Astrocyte of the spinal cord (primary cell): ENCODE measurements at regions not wholly inside any gene's neighbourhood (a gene's known extent, or its start where the extent isn't known, plus 50 kb on each side); places are given as distances from the start of the nearest gene placed in this dataset.

ENCODE experiments used
- DNase-seq: peaks from one replicate; pipeline ENCODE4 v3.0.0; 2011; ENCODE audit warnings: low read depth, low spot score
- H3K4me3 ChIP-seq: 2 replicates; pipeline ENCODE4 v1.5.1; 2011; ENCODE audit warnings: low read depth, mild to moderate bottlenecking, low read length, moderate library complexity
- in situ Hi-C: cut with HindIII; loops from 2 replicates; pipeline ENCODE4 v1.10.0; 2017; ENCODE audit warnings: low sequenced_read_pairs
- TF ChIP-seq, protein P1 (sequence below): IDR thresholded peaks from 2 replicates; pipeline ENCODE4 v1.5.1; 2012; ENCODE audit warnings: low read depth, mild to moderate bottlenecking, low read length, inconsistent platforms

DNA sequence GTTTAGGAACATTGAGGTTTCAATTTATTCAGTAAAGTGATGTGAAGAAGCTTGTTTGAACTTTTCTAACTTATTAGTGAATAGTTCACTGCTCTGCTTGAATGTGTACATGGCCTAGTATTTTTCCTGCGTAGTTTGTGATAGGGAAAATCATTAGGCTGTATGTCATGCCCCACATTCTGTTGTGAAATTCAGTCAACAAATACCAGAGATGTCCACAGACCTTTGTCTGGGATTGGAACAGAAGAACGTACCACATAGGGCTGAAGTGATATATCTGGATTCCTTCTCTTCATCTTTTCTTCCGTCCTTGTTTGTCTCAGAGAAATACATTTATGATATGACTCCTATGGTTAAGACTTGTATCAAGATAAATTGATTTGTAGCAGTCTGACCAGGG, 88.8 kb upstream of the PLS3 start:
- H3K4me3 ChIP-seq: no peak overlapping the region
- no peak for DNase-seq
- in situ Hi-C loops: no loop called here
- TF ChIP-seq, protein P1, sequence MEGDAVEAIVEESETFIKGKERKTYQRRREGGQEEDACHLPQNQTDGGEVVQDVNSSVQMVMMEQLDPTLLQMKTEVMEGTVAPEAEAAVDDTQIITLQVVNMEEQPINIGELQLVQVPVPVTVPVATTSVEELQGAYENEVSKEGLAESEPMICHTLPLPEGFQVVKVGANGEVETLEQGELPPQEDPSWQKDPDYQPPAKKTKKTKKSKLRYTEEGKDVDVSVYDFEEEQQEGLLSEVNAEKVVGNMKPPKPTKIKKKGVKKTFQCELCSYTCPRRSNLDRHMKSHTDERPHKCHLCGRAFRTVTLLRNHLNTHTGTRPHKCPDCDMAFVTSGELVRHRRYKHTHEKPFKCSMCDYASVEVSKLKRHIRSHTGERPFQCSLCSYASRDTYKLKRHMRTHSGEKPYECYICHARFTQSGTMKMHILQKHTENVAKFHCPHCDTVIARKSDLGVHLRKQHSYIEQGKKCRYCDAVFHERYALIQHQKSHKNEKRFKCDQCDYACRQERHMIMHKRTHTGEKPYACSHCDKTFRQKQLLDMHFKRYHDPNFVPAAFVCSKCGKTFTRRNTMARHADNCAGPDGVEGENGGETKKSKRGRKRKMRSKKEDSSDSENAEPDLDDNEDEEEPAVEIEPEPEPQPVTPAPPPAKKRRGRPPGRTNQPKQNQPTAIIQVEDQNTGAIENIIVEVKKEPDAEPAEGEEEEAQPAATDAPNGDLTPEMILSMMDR: no peak

DNA sequence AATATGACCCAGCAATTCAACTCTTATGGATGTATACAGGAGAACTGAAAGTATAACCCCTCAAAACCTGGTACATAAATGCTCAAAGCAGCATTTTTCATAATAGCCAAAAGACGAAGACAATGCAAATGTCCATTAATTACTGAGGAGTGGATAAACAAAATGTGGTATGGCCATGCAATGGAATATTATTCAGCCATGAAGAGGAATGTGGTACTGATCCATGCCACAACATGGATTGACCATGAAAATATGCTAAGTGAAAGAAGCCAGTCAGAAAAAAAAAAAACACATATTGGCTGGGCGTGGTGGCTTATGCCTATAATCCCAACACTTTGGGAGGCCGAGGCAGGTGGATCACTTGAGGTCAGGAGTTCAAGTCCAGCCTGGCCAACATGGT, 74.5 kb upstream of the PLS3 start:
- TF ChIP-seq, protein P1: no peak
- no peak overlapping the region for H3K4me3 ChIP-seq
- in situ Hi-C loops: no loop called here
- no peak for DNase-seq

DNA sequence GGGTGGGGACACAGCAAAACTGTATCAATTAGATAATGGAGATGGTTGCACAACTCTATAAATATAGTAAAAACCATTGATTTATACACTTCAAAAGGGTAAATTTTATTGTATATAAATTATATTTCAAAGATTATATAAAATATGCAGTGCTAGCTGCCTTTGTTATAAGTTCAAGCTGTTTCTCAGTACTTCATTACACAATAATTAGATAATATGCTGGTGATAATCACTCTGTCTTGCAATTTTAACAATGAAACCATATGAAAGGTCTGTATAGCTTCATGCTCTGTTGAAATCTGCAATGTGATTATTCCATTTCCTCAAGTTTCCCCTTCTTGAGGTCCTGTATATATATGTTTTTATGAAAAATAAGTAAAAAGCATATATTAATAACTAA, 73.4 kb upstream of the PLS3 start:
- TF ChIP-seq, protein P1: no peak
- in situ Hi-C loops: no loop called here
- no peak overlapping the region for H3K4me3 ChIP-seq
- DNase-seq: no peak

DNA sequence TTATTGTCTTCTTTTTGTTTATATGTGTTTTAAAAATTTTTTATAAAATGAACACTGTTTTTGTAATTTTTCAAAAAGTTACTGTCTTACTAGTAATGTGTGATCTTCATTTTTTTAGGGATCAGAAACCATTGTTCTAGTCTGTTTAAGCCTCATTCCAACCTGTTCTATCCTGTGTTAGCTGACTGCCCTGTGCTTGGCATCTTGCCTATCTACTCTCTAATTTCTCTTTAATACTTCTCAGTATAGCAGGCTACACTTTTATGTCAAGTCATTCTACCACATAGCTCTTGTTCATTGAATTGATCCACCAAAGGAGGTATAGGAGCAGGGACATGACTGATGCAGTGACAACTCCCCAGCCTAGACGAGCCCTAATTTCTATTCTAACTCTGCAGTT, 70.2 kb upstream of the PLS3 start:
- H3K4me3 ChIP-seq: no peak overlapping the region
- TF ChIP-seq, protein P1: no peak
- no peak for DNase-seq
- in situ Hi-C loops: no loop called here

DNA sequence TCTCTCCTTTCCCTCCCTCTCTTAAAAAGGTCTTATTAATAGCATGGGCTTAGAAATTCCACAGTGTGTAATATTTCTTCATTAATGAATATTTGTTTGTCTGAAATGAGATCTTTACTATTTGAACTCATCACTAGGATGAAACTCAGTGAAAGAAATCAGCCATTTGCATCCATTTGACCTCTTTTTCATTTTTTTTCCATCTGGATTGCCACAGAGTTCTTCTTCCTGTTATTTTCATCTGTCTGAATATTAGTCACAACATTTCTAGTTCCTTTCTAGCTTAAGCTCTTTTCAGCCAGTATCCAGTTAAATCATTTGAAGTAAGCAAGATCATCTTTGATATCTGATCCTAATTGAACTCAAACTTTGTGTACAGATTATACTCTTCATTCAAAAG, 69.2 kb upstream of the PLS3 start:
- in situ Hi-C loops: no loop called here
- TF ChIP-seq, protein P1: no peak
- DNase-seq: no peak
- H3K4me3 ChIP-seq: no peak overlapping the region

DNA sequence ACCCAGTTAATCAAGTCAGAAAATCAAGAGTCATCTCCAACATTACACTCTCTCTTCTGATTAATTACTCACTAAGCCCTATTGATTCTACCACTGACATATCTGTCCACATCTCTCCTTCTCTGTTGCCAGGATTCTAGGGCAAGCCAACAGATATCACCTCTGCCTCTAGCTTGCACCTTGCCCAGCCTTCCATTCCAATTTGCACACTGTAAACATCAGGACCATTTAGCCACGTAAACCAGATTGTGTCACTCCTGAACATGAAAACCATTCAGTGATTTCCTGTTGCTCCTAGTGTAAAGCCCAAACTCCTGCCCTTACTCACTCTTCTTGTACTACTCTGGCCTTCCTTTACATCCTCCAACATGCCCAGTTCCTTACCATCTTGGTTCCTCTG, 68.0 kb upstream of the PLS3 start:
- in situ Hi-C loops: no loop called here
- no peak for DNase-seq
- TF ChIP-seq, protein P1: no peak
- no peak overlapping the region for H3K4me3 ChIP-seq

DNA sequence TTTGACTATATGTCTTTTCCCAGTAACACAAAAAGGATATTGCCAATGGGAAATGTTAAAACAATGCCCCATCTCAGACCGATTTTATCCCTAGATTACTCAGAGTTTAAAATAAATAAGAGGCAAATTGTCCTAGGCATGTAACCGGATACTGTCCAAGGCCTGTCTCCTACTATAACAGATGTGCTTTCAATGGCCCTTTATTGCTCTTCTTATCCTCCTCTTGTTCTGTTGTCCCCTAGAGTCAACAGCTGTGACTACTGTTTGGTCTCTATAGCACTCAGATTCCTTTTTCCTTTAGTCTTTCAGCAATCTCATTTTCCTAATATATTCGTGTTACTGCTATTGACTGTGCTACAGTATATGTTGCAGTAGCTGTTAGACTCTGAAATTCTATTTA, 66.8 kb upstream of the PLS3 start:
- in situ Hi-C loops: no loop called here
- DNase-seq: no peak
- TF ChIP-seq, protein P1: no peak
- no peak overlapping the region for H3K4me3 ChIP-seq
